Bone marrow (tissue), 2 donors: ENCODE measurements at regions not wholly inside any gene's neighbourhood (a gene's known extent, or its start where the extent isn't known, plus 50 kb on each side); places are given as distances from the start of the nearest gene placed in this dataset.
"Not testable (repeated sequence)": the region's sequence is repeated elsewhere in the genome, so short reads cannot be mapped to it uniquely, and the experiment has no call there.

Source experiments
- DNase-seq, 2 donors: peaks; one replicate each; lab custom pipeline; 2025; lab: John Stamatoyannopoulos, UW

DNA sequence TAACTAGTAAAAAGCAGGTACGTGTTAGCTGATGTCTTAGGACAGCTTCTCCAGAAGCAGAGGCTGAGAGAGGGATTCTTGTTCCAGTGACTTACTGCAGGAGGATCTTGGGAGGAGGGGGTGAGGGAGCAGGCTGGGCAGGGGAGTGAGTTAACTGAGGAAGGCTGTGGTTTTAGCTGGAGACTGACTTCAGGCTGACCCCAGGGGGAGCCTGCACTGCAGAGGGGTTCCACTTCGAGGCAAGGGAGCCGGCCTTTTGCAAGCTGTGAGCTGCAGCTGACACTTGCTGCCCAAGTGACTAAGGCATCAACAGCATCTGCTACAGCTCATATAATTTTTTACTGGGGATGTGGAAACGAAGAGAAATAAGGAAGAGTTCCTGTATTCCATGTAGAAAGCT is 50.4 kb upstream of the SOD1 start:
- no peak for DNase-seq

GRCh38 chr21:31607791-31608190 is 51.7 kb upstream of the SOD1 start:
- DNase-seq, result no peak

- DNase-seq, result no peak
Observed at GRCh38 chr21:31606081-31606874, 53.2 kb upstream of the SOD1 start.

DNA sequence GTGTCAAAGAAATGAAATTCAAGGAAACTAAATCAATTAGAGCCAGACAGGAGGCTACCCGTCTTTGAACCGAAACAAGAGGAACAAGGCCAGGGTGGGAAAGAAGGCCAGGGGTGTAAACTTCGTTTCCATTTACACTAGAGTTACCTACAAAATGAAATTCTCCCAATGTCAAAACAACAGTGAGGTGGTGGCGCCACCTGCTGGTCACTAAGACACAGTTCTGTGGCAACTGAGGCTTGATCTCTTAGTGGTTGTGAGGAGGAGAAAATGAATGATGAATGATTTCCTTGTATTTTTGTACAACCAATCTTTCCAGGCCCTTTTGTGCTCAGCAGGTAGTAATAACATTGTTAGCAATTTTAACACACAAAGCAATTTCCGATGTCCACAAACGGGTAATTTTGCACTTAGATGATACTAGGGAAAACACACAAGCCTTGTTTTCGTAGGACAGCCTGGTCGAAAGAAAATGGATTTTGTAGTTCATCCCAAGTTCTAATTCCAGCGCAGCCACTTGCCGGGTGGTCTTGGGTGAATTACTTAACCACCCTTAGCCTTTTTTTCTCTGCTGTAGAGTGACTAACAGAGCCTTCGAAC is 54.8 kb upstream of the SOD1 start:
- DNase-seq, result peak; percentile 5 to 57

GRCh38 chr21:31599563-31599962 is 59.9 kb upstream of the SOD1 start:
- no peak for DNase-seq

GRCh38 chr21:31599013-31599412 is 60.5 kb upstream of the SOD1 start:
- no peak for DNase-seq

- DNase-seq, result no peak
Observed at GRCh38 chr21:31597683-31598082, 61.8 kb upstream of the SOD1 start.

DNA sequence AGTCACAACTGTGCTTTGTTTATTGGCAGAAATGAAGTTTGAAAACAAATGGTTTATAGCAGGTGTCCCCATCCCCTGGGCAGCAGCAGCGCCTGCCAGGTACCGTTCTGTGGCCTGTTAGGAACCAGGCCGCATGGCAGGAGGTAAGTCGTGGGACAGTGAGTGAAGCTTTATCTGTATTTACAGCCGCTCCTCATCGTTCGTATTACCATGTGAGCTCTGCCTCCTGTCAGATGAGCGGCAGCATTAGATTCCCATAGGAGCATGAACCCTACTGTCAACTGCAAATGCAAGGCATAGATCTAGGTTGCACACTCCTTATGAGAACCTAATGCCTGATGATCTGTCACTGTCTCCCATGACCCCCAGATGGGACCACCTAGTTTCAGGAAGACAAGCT is 63.4 kb upstream of the SOD1 start:
- DNase-seq, result no peak

- DNase-seq, result no peak
Observed at GRCh38 chr21:31594726-31595125, 64.8 kb upstream of the SOD1 start.

- no peak for DNase-seq
Observed at GRCh38 chr21:31594279-31594678, 65.2 kb upstream of the SOD1 start.

- no peak for DNase-seq
Observed at GRCh38 chr21:31592963-31593560, 66.4 kb upstream of the SOD1 start.

- no peak for DNase-seq
Observed at GRCh38 chr21:31592516-31592915, 67.0 kb upstream of the SOD1 start.

GRCh38 chr21:31589820-31590219 is 69.7 kb upstream of the SOD1 start:
- no peak for DNase-seq

- DNase-seq, result no peak
Observed at GRCh38 chr21:31586118-31586517, 73.4 kb upstream of the SOD1 start.

DNA sequence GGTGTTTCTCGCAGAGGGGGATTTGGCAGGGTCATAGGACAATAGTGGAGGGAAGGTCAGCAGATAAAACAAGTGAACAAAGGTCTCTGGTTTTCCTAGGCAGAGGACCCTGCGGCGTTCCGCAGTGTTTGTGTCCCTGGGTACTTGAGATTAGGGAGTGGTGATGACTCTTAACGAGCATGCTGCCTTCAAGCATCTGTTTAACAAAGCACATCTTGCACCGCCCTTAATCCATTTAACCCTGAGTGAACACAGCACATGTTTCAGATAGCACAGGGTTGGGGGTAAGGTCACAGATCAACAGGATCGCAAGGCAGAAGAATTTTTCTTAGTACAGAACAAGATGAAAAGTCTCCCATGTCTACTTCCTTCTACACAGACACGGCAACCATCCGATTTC is 75.6 kb upstream of the SOD1 start:
- not testable (repeated sequence) for DNase-seq

DNA sequence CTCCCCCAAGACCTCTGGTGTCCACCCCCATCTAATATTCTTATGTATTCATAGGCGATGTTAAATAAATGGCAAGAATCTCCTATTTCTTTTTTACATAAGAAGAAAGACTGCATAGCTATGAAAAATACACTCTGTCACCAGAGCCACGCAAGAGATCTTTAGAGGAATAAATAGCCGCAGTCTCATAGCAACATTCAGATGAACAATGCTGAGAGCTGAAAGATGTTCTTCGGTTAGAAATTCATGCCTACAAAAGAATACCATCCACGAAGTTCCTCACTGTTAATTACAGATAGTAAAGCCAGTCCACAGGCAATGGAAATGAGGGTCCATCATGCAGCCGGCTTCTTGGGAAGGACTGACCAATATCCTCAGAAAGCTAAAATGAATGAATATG is 76.0 kb upstream of the SOD1 start:
- DNase-seq, result no peak

GRCh38 chr21:31580866-31581276 is 78.6 kb upstream of the SOD1 start:
- DNase-seq, result peak; percentile 1 to 5

DNA sequence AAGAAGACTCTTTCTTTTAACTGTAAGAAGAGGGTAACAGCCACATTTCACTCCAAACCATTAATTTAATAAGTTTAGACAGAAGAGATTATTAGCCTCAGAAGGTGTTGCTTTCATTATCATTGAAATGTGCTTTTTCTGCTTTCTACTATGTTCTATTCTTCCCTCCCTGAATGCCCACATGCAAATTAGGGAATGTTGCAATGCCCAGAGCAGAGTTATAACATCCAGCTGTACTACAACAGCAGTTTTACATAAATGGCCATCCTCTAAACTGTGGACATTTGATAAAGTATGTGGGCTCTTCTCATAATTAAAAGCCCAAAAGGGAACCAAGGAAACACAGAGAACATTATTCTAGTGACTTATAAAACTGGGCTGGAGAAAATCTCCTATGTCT is 82.2 kb upstream of the SOD1 start:
- no peak for DNase-seq

DNA sequence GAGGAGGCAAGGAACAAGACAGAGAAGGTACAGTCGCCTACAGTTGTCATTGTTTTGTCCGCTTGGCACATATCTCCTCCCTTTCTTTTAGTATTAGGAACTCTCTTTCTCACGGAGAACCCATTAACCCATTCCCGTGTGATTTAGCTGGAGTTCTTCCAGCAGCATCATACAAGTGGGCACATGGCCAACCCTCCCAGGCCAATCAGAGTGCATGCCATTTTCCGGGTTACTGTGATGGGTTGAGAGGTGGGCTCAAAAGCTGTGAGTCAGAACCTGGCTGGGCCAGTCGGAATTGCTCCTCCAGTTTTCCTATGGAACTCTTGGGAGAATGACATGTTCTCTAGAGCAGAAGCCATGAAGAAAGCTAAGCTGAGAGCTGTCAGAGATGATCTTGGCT is 83.1 kb upstream of the SOD1 start:
- no peak for DNase-seq

- no peak for DNase-seq
Observed at GRCh38 chr21:31573217-31573616, 86.3 kb upstream of the SOD1 start.

GRCh38 chr21:31571879-31572278 is 87.6 kb upstream of the SOD1 start:
- DNase-seq, result no peak

DNA sequence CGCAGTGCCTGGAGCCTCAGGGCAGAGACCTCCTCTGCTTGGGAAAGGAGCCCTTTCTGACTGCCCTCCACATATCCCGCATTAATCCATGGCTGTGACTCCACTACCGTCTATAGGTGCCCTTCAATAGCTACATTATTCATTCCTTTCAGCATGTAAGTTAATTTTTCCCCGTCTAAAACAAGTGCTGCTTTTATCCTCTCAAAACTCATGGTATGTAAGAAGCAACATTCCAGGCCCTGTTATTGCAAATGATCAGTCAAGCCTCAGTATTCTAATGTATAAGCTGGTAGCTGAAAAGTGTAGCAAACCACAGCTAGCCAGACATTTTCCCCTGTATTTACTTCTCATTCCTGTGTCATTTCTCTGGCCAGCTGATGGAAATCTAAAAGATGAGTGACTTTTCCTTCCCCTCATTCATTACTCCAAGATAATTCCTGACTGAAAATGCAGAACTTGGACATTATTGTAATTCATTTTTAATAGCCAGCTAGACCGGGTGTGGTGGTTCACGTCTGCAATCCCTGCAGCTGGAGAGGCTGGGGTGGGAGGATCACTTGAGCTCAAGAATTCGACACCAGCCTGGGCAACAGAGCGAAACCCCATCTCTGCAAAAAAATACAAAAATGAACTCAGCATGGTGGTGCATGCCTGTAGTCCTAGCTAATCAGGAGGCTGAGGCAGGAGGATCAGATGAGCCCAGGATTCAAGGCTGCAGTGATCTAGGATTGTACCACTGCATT is 88.5 kb upstream of the SOD1 start:
- DNase-seq, result no peak

- no peak for DNase-seq
Observed at GRCh38 chr21:31566611-31567010, 92.9 kb upstream of the SOD1 start.
